Calu3 (cell line): ENCODE measurements at regions not wholly inside any gene's neighbourhood (a gene's known extent, or its start where the extent isn't known, plus 50 kb on each side); places are given as distances from the start of the nearest gene placed in this dataset.

Experiments used
- BruUV-seq: library from RNA; stranded (reverse); fragments of 400-500 nt; replicated peaks from 2 replicates; lab custom pipeline; 2021; lab: Mats Ljungman, UMichigan
- CTCF ChIA-PET: fragments of 300-600 bp; sonication (Branson Sonifier 250); formaldehyde crosslinking; loops from one replicate; lab custom pipeline; 2022; ENCODE audit warnings: antibody characterized with exemption; lab: Charles Lee
- DNase-seq: peaks from one replicate; pipeline ENCODE4 v3.0.0; 2022
- H3K27ac Mint-ChIP-seq: one replicate; pipeline ENCODE4 v1.8.0; 2022; ENCODE audit warnings: mixed read lengths; ENCODE audit not compliant: unreplicated experiment
- H3K27me3 Mint-ChIP-seq: one replicate; pipeline ENCODE4 v1.8.0; 2022; ENCODE audit warnings: mixed read lengths; ENCODE audit not compliant: unreplicated experiment
- H3K36me3 Mint-ChIP-seq: one replicate; pipeline ENCODE4 v1.8.0; 2022; ENCODE audit warnings: mild to moderate bottlenecking, moderate library complexity, mixed read lengths; ENCODE audit not compliant: insufficient read depth, unreplicated experiment
- H3K4me1 Mint-ChIP-seq: one replicate; pipeline ENCODE4 v1.8.0; 2022; ENCODE audit warnings: mild to moderate bottlenecking, low read depth, mixed read lengths; ENCODE audit not compliant: unreplicated experiment
- H3K4me3 Mint-ChIP-seq: one replicate; pipeline ENCODE4 v1.8.0; 2022; ENCODE audit warnings: mild to moderate bottlenecking, low read depth, moderate library complexity, mixed read lengths; ENCODE audit not compliant: unreplicated experiment
- H3K9me3 Mint-ChIP-seq: one replicate; pipeline ENCODE4 v1.8.0; 2022; ENCODE audit warnings: low read depth, mixed read lengths; ENCODE audit not compliant: unreplicated experiment
- intact Hi-C: fragments of 100-400 bp; cut with micrococcal nuclease; formaldehyde crosslinking; loops from one replicate; pipeline ENCODE4 v1.10.0; 2022; ENCODE audit not compliant: unreplicated experiment
- TF ChIP-seq, protein P1 (sequence below): fragments of 200-600 bp; IDR thresholded peaks from one replicate; pipeline ENCODE4 v1.8.0; 2022; ENCODE audit warnings: antibody characterized with exemption; ENCODE audit not compliant: unreplicated experiment

DNA sequence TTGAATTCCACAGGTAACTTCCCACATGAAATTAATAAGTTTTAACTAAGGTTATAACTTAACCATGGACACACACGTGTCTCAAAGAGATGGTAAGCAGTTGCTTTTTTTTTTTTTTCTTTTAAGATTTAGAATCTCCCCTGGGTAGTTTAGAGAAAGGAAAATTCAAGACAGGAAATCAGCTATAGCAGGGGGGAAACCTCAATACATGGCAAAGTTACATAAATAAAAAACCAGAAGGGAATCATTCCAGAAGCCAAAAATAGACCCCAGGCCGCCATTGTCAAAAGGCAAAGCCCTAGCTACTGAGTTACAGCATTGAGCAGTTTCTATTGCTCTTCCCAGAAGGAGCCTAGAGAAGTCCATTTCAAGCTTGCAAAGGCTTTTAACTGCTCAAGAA, 91.5 kb upstream of the ZNF236 start:
- Mint-ChIP-seq H3K36me3 (no peaks in the 10 kb centered on the region), H3K27me3 (peaks cover 8% of the 10 kb centered on the region), H3K27ac (no peak overlapping the region), H3K4me1 (no peaks in the 10 kb centered on the region), H3K9me3 (peaks cover 3% of the 10 kb centered on the region), H3K4me3 (no peak overlapping the region)
- no TSS peak for BruUV-seq
- no peak for DNase-seq
- TF ChIP-seq, protein P1, sequence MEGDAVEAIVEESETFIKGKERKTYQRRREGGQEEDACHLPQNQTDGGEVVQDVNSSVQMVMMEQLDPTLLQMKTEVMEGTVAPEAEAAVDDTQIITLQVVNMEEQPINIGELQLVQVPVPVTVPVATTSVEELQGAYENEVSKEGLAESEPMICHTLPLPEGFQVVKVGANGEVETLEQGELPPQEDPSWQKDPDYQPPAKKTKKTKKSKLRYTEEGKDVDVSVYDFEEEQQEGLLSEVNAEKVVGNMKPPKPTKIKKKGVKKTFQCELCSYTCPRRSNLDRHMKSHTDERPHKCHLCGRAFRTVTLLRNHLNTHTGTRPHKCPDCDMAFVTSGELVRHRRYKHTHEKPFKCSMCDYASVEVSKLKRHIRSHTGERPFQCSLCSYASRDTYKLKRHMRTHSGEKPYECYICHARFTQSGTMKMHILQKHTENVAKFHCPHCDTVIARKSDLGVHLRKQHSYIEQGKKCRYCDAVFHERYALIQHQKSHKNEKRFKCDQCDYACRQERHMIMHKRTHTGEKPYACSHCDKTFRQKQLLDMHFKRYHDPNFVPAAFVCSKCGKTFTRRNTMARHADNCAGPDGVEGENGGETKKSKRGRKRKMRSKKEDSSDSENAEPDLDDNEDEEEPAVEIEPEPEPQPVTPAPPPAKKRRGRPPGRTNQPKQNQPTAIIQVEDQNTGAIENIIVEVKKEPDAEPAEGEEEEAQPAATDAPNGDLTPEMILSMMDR = no peak
- CTCF ChIA-PET = interaction anchor here (0.7 kb wide), 2 partner anchors 249 to 682 kb away, joined by 3 to 4 read pairs; no protein-coding TSS in a partner anchor
- intact Hi-C loops = no loop called here

DNA sequence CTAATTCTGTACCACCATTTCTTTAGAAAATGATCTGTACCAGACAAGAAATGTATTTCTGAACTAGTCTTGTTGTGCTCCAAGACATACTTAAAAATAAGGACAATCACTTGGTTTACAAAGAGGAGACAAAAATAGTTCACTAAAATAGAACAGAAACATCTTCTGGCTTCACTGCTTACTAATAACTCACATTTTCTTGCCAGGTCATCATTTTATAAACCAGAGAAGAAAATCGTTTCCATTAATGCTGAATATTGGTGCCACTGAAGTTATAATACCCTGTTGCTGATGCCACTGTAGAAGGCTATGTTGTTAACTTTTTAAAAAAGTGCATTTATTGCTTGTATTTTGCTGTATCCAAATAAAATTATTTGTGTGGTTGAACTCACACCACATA, 94.8 kb upstream of the ZNF236 start:
- CTCF ChIA-PET = no interaction called here
- no peaks in the 10 kb centered on the region for H3K4me1 Mint-ChIP-seq
- H3K36me3 Mint-ChIP-seq = no peaks in the 10 kb centered on the region
- BruUV-seq = no TSS peak
- H3K27me3 Mint-ChIP-seq = peaks cover 18% of the 10 kb centered on the region
- DNase-seq = no peak
- H3K9me3 Mint-ChIP-seq = peaks cover 3% of the 10 kb centered on the region
- intact Hi-C loops = no loop called here
- no peak overlapping the region for H3K27ac Mint-ChIP-seq
- TF ChIP-seq, protein P1 = no peak
- H3K4me3 Mint-ChIP-seq = no peak overlapping the region

DNA sequence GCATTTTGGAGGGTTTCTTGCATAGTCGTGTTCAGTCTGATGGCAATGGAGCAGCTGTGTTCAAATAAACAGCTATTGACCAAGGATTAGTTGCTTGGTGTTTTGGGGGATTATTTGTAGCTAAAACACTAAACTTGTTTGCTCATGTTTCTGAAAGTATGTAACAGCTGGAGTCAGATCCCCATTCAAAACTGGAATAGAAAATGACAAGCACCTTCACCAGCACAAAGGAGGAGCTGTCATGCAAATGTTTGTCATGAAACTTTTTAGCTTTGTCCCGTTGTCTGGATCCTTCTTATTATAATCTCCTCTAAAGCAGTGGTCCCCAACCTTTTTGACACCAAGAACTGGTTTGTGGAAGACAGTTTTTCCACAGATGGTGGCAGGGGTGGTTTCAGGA, 96.9 kb upstream of the ZNF236 start:
- intact Hi-C loops = no loop called here
- Mint-ChIP-seq H3K9me3 (peaks cover 3% of the 10 kb centered on the region), H3K4me3 (no peak overlapping the region), H3K4me1 (no peaks in the 10 kb centered on the region), H3K27me3 (peaks cover 18% of the 10 kb centered on the region), H3K27ac (no peak overlapping the region), H3K36me3 (no peaks in the 10 kb centered on the region)
- DNase-seq = no peak
- CTCF ChIA-PET = interaction anchor here (0.6 to 1.2 kb wide), 2 partner anchors 16 to 19 kb away, joined by 3 read pairs; no protein-coding TSS in a partner anchor
- TF ChIP-seq, protein P1 = no peak
- BruUV-seq = no TSS peak

DNA sequence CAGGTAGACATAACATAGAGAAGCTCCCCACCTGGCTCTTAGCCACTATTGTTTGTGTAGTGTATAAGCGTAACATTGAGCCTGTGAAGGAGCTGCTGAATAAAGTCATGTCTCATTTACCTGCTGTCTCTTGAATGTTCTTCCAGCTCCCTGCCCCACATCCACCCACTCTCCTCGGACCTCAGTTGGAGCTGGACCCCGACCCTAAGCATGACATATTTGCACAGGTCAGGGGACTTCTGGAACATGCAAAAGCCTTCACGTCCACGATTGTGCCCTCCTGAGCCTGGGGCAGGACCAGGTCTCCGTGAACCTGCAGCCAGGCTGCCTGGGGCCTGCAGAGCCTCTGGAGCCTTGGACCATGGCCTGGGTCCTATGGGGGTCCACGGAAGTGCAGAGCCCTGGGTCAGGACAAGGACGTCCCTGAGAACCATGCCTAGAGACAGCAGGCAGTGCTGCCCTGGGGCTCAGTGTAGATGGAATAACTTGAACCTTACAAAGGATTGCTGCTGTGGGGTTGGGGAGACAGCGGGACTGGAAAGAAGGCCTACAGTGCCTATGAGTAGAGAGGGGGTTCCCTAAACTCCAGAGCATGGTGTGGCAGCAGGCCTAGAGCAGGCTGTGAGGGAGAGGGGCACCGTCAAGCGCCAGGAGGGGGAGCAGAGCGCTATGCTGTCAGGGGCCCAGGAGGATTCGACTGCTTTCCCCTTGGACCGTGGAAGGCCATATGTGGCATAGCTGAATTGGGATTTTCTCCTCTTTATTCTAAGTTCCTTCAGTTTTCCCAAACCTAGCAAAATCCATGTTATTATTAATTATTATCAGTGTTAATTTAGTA, 99.9 kb upstream of the ZNF236 start:
- H3K27ac Mint-ChIP-seq = no peak overlapping the region
- TF ChIP-seq, protein P1 = no peak
- intact Hi-C loops = no loop called here
- H3K27me3 Mint-ChIP-seq = peaks cover 18% of the 10 kb centered on the region
- no peaks in the 10 kb centered on the region for H3K36me3 Mint-ChIP-seq
- no peaks in the 10 kb centered on the region for H3K9me3 Mint-ChIP-seq
- CTCF ChIA-PET = interaction anchor here (0.6 kb wide), 1 partner anchor 32 kb away, joined by 3 read pairs; no protein-coding TSS in a partner anchor
- BruUV-seq = no TSS peak
- H3K4me3 Mint-ChIP-seq = no peak overlapping the region
- no peaks in the 10 kb centered on the region for H3K4me1 Mint-ChIP-seq
- no peak for DNase-seq
